ENCODE measurements at regions not wholly inside any gene's neighbourhood (a gene's known extent, or its start where the extent isn't known, plus 50 kb on each side); places are given as distances from the start of the nearest gene placed in this dataset.

GRCh38 chr12:125544960-125545359, 479.7 kb downstream of the AACS start:
- TF ChIP-seq CTCF (IDR thresholded peaks at IDR 0.05; ENCODE audit: low read depth, low read length) (no peak), POLR2A (IDR thresholded peaks at IDR 0.05; ENCODE audit: extremely low read depth, insufficient read length) (no peak), MYC (IDR thresholded peaks at IDR 0.05; ENCODE audit: low read depth, low read length) (no peak)
